ENCODE measurements at regions not wholly inside any gene's neighbourhood (a gene's known extent, or its start where the extent isn't known, plus 50 kb on each side); places are given as distances from the start of the nearest gene placed in this dataset.
"Not testable (repeated sequence)": the region's sequence is repeated elsewhere in the genome, so short reads cannot be mapped to it uniquely, and the experiment has no call there.

DNA sequence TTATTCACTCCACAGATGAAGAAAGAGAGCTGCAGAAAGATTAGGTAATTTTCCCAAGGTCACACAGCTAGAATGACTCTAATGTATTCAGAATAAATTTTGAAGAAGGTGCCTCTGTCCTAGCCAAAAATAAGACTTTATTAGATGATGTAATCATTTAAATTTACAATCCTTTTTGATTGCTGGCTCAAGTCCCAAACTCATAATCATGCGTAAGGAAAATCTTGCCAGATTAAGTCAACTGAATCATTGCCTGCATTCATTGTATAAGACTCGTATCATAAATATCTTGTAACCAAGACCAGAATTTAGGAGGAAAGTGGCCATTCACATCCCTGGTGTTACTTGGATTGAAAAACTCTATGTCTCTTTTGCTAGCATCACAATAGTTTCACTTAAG, 53.1 kb upstream of the STK39 start:
- no peak for DNase-seq

DNA sequence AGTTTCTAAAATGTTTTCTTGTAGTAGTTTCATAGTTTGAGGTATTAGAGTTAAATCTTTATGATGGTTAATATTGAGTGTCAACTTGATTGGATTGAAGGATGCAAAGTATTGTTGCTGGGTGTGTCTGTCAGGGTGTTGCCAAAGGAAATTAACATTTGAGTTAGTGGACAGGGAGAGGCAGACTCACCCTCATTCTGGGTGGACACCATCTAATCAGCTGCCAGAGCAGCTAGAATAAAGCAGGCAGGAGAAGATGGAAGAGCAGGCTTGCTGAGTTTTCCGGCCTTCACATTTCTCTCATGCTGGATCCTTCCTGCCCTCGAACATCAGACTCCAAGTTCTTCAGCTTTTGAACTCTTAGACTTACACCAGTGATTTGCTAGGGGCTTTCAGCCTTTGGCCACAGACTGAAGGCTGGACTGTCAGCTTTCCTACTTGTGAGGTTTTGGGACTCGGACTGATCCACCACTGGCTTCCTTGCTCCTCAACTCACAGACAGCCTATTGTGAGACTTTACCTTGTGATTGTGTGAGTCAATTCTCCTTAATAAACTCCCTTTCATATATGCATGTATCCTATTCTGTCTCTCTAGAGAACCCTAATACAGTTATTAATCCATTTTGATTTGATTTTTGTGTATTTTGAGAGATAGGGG, 56.8 kb upstream of the STK39 start:
- DNase-seq, result no peak

GRCh38 chr2:168307379-168307778, 60.0 kb upstream of the STK39 start:
- DNase-seq, result no peak

- DNase-seq, result no peak
Observed at GRCh38 chr2:168310580-168310979, 63.2 kb upstream of the STK39 start.

- DNase-seq, result no peak
Observed at GRCh38 chr2:168311261-168311910, 64.0 kb upstream of the STK39 start.

GRCh38 chr2:168312036-168312822, 64.8 kb upstream of the STK39 start:
- no peak for DNase-seq

DNA sequence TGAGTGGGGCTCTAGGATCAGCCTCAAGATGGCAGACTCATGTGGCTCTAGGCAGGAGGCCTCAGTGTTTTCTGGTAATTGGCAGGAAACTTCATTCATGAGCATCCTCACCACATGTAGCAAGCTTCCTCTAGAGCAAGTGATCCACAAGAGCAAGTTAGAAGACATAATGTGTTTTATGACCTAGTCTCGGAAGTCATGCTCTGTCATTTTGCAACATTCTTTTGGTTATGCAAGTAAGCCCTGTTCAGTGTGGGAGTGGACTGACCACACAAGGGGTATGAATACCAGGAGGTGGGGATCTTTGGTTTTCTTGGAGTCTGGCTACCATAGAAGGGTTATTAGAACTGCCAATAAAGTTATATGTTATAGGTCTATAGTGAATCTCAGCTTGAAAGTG, 66.8 kb upstream of the STK39 start:
- no peak for DNase-seq

DNA sequence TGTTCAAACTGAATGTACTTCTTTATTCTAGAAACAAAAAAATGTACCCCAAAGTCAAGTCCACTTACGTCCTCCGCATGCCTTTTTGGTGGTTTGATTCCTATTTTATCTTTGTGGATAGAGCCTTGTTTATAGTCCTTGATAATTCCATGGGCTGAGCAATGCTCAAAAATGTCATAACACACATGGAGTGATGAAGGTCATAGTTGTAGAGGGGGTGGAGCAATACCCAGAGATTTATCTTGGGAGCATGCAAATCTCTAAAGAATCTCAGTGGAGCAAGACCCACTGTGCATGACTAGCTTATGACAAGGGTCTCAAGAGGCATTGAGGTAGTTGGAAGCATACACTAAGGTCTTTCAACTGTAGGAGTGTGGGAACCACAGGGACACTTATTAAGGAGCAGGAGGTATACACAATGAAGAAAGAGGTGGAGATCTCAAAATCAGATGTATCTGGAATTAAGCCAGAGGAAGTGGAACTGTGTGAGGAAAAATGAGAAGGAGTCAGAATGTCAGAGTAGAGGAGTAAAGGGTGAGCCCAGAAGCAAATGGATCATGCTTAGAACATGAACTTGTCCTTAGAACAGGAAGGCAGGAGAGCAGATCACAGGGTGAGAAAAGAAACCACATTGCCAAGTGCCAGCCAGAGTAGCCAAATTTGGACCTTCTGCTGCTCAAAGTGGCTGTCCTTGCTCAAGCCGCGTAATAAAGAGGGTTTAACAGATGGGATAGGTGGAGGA, 68.1 kb upstream of the STK39 start:
- no peak for DNase-seq

GRCh38 chr2:168316073-168316440, 68.7 kb upstream of the STK39 start:
- DNase-seq, result no peak

GRCh38 chr2:168317282-168317681, 69.9 kb upstream of the STK39 start:
- no peak for DNase-seq

DNA sequence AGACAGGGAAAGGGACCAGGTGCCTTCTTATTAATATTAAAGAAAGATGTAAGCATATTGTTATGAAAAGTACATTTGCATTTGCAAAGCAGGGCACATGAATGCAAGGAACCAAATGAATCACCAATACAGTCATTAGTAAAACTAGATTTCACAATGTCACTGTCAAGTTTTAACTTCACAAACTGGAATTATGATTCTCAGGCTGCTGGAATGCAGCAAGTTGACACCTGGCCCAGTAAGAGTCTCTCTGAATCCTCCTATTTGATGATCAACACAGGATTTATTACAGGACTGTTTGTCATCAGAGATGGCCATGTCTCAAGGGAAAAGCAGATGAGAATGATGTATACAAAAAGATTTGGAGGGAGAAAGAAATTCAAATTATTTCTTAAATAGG, 72.9 kb upstream of the STK39 start:
- no peak for DNase-seq

DNA sequence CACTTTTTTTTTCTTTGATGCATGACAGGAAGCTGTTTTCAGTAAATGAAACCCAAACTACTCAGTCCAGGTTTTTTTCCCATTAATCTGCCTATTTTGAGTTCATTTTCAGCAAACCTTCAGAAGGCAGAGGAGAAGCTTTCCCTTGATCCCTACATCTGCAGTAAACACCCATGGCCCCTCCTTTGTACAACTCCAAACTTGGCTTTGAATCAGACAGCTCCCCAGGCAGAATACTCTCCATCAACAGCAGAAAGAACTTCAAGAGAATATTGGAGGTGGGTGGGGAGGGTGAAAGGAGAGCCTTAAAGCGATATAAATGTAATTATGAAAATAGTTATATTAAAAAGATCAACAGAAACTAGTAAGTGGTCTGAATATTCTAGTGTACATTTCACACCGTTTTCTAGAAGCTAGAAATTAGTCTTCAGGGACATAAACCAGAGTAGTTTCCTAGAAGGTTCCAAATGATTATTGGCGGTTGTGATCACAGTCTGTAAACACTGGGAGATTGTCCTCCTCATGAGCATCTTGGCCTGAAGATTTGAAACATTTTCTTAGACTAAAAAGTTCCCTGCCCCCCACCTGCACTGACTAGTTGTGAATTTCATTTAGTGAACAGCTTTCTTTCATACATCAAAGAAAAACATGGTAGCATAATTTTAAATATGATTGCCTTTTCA, 75.1 kb upstream of the STK39 start:
- DNase-seq, result no peak

DNA sequence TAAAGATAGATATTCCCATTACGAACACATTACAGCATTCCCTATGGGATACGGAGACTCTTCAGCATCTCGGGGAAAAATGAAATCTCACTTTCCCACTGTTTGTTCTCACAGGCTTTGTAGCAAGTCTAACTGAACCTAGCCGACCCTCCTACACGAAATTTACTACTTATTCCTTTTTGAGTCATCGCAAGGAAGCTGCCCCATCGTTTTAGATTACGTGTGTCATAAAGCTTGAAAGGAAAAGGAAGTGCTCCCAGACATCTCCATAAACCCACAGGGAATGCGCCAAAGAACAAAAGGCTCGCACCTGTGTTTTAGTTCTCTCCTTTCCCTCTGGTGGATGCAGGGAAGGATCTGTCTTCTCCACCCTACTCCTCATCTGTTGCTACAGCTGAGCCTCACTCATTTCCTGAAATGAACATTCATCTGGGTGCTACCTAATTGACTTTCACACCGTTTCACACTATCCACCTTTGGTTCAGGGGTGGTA, 76.2 kb upstream of the STK39 start:
- no peak for DNase-seq

- no peak for DNase-seq
Observed at GRCh38 chr2:168326572-168326971, 79.2 kb upstream of the STK39 start.

DNA sequence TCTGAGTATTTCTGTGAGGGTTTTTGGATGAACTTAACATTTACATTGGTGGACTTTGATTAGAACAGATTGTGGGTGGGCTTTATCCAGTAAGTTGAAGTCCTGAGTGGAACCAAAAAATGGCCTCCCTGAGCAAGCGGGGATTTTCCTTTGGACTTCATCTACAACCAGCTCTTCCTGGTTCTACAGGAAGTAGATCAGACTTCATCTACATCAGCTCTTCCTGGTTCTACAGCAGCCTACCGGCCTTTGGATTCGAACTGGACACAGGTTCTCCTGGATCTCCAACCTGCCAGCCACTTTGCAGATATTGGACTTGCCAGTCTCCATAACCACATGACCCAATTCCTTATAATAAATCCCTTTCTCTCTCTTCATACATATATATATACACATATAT, 79.9 kb upstream of the STK39 start:
- no peak for DNase-seq

- DNase-seq, result no peak
Observed at GRCh38 chr2:168328421-168328820, 81.0 kb upstream of the STK39 start.

GRCh38 chr2:168330624-168331423, 83.4 kb upstream of the STK39 start:
- no peak for DNase-seq

- not testable (repeated sequence) for DNase-seq
Observed at GRCh38 chr2:168335254-168335653, 87.9 kb upstream of the STK39 start.

GRCh38 chr2:168336786-168337388, 89.5 kb upstream of the STK39 start:
- DNase-seq, result no peak

DNA sequence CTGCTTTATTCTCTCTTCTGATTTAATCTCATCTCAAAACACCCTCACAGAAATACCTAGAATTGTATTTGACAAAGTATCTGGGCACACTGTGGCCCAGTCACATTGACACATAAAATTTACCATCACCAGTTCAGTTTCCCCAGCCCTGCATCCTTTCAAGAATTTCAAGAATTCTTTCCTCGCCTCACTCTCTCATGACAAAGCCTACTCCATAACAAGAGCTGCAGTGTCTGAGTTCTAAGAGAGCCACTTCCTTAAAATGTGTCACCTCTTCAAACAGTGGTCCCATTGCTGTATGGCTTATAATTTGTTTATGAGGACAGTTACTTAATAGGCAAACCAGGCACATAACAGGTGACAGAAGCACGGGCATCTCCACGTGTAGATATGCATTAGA, 90.9 kb upstream of the STK39 start:
- no peak for DNase-seq

- no peak for DNase-seq
Observed at GRCh38 chr2:168338803-168339437, 91.5 kb upstream of the STK39 start.

Data from amniotic stem cell (primary cell).